H9 (cell line): ENCODE measurements at regions not wholly inside any gene's neighbourhood (a gene's known extent, or its start where the extent isn't known, plus 50 kb on each side); places are given as distances from the start of the nearest gene placed in this dataset.

Source experiments
- DNase-seq: peaks from one replicate; pipeline ENCODE4 v3.0.0-alpha.2; 2017
- H2AFZ ChIP-seq: one replicate; pipeline ENCODE4 v1.6.1; 2013; ENCODE audit warnings: mild to moderate bottlenecking, low read length, control low read depth, moderate library complexity
- H2AK5ac ChIP-seq: 2 replicates; pipeline ENCODE4 v1.6.1; 2013; ENCODE audit warnings: low read length, control low read depth, mixed read lengths; ENCODE audit not compliant: insufficient read length
- H2BK120ac ChIP-seq: one replicate; pipeline ENCODE4 v1.6.1; 2013; ENCODE audit warnings: low read depth, mild to moderate bottlenecking, low read length, control low read depth, inconsistent platforms; ENCODE audit not compliant: poor library complexity, severe bottlenecking
- H2BK12ac ChIP-seq: 2 replicates; pipeline ENCODE4 v1.6.1; 2013; ENCODE audit warnings: low read length, control low read depth, mixed read lengths, low read depth; ENCODE audit not compliant: insufficient read length
- H2BK15ac ChIP-seq: 2 replicates; pipeline ENCODE4 v1.6.1; 2013; ENCODE audit warnings: low read depth, low read length, control low read depth
- H2BK20ac ChIP-seq: one replicate; pipeline ENCODE4 v1.6.1; 2013; ENCODE audit warnings: low read depth, mild to moderate bottlenecking, low read length, control low read depth, inconsistent platforms; ENCODE audit not compliant: poor library complexity, severe bottlenecking
- H2BK5ac ChIP-seq: 2 replicates; pipeline ENCODE4 v1.6.1; 2013; ENCODE audit warnings: low read length, control low read depth, mixed read lengths; ENCODE audit not compliant: insufficient read length
- H3K14ac ChIP-seq: 2 replicates; pipeline ENCODE4 v1.6.1; 2013; ENCODE audit warnings: low read length, control low read depth; ENCODE audit not compliant: insufficient read depth
- H3K18ac ChIP-seq: 2 replicates; pipeline ENCODE4 v1.6.1; 2013; ENCODE audit warnings: low read depth, mild to moderate bottlenecking, mixed read lengths, low read length, control low read depth; ENCODE audit not compliant: insufficient read length
- H3K23ac ChIP-seq: 2 replicates; pipeline ENCODE4 v1.6.1; 2013; ENCODE audit warnings: low read length, control low read depth, mixed read lengths, low read depth; ENCODE audit not compliant: insufficient read length
- H3K23me2 ChIP-seq: 2 replicates; pipeline ENCODE4 v1.6.1; 2013; ENCODE audit warnings: low read depth, mild to moderate bottlenecking, mixed read lengths, low read length, control low read depth; ENCODE audit not compliant: insufficient read length, poor library complexity, severe bottlenecking
- H3K27ac ChIP-seq: 2 replicates; pipeline ENCODE4 v1.5.1; 2013; ENCODE audit warnings: low read length, control low read depth, mixed read lengths, low read depth; ENCODE audit not compliant: insufficient read length
- H3K27me3 ChIP-seq: 2 replicates; pipeline ENCODE4 v1.6.1; 2013; ENCODE audit warnings: low read length, control low read depth, inconsistent platforms; ENCODE audit not compliant: insufficient read depth
- H3K4ac ChIP-seq: 2 replicates; pipeline ENCODE4 v1.6.1; 2013; ENCODE audit warnings: low read depth, mild to moderate bottlenecking, control low read depth, inconsistent platforms, low read length, moderate library complexity
- H3K4me1 ChIP-seq: 2 replicates; pipeline ENCODE4 v1.6.1; 2013; ENCODE audit warnings: low read length, control low read depth, inconsistent platforms; ENCODE audit not compliant: insufficient read depth
- H3K4me2 ChIP-seq: 2 replicates; pipeline ENCODE4 v1.6.1; 2013; ENCODE audit warnings: low read length, control low read depth, mixed read lengths; ENCODE audit not compliant: insufficient read length, insufficient read depth
- H3K56ac ChIP-seq: 2 replicates; pipeline ENCODE4 v1.6.1; 2013; ENCODE audit warnings: low read depth, mild to moderate bottlenecking, mixed read lengths, low read length, control low read depth; ENCODE audit not compliant: insufficient read length
- H3K79me1 ChIP-seq: 2 replicates; pipeline ENCODE4 v1.6.1; 2013; ENCODE audit warnings: low read depth, mild to moderate bottlenecking, moderate library complexity, low read length, control low read depth, inconsistent platforms; ENCODE audit not compliant: insufficient read depth, poor library complexity, severe bottlenecking
- H3K79me2 ChIP-seq: 2 replicates; pipeline ENCODE4 v1.6.1; 2013; ENCODE audit warnings: low read length, control low read depth, inconsistent platforms; ENCODE audit not compliant: insufficient read depth
- H3K9ac ChIP-seq: 2 replicates; pipeline ENCODE4 v1.6.1; 2013; ENCODE audit warnings: low read length, control low read depth, mixed read lengths; ENCODE audit not compliant: insufficient read length; ENCODE audit errors: extremely low read depth
- H3K9me3 ChIP-seq: one replicate; pipeline ENCODE4 v1.6.1; 2013; ENCODE audit warnings: low read depth, low read length, inconsistent platforms; ENCODE audit not compliant: control insufficient read depth
- H3T11ph ChIP-seq: one replicate; pipeline ENCODE4 v1.6.1; 2013; ENCODE audit warnings: mild to moderate bottlenecking, low read length, control low read depth, inconsistent platforms
- H4K20me1 ChIP-seq: one replicate; pipeline ENCODE4 v1.6.1; 2013; ENCODE audit not compliant: control insufficient read depth, insufficient read length, insufficient read depth
- H4K5ac ChIP-seq: 2 replicates; pipeline ENCODE4 v1.6.1; 2013; ENCODE audit warnings: low read depth, mild to moderate bottlenecking, mixed read lengths, low read length, control low read depth; ENCODE audit not compliant: insufficient read length
- H4K8ac ChIP-seq: replicated peaks from 2 replicates; pipeline ENCODE4 v1.6.1; 2013; ENCODE audit warnings: low read length, control low read depth, mixed read lengths, low read depth; ENCODE audit not compliant: insufficient read length
- H4K91ac ChIP-seq: 2 replicates; pipeline ENCODE4 v1.6.1; 2013; ENCODE audit warnings: low read depth, mild to moderate bottlenecking, moderate library complexity, mixed read lengths, low read length, control low read depth; ENCODE audit not compliant: insufficient read length
- H3K27ac Mint-ChIP-seq, 3 experiments: 2 replicates in 2 of 3; 3 replicates in 1 of 3; pipeline ENCODE4 v1.8.0; 2020 to 2021; ENCODE audit warnings: mixed read lengths in 3 of 3, mild to moderate bottlenecking in 1 of 3, moderate library complexity in 1 of 3
- H3K27me3 Mint-ChIP-seq: 2 replicates; pipeline ENCODE4 v1.8.0; 2021; ENCODE audit warnings: low read depth, mild to moderate bottlenecking, moderate library complexity, mixed read lengths
- H3K36me3 Mint-ChIP-seq, 3 experiments: 2 replicates in 2 of 3; 3 replicates in 1 of 3; pipeline ENCODE4 v1.8.0; 2020 to 2021; ENCODE audit warnings: low read depth in 3 of 3, mixed read lengths in 3 of 3; ENCODE audit not compliant: insufficient read depth in 1 of 3
- H3K4me1 Mint-ChIP-seq, 2 experiments: 2 replicates each; pipeline ENCODE4 v1.8.0; 2020; ENCODE audit warnings: mixed read lengths in 2 of 2
- H3K4me3 Mint-ChIP-seq, 2 experiments: 2 replicates in 1 of 2; 3 replicates in 1 of 2; pipeline ENCODE4 v1.8.0; 2020 to 2021; ENCODE audit warnings: mild to moderate bottlenecking in 2 of 2, mixed read lengths in 2 of 2, moderate library complexity in 1 of 2
- H3K9me3 Mint-ChIP-seq, 2 experiments: 2 replicates in 1 of 2; 3 replicates in 1 of 2; pipeline ENCODE4 v1.8.0; 2020; ENCODE audit warnings: mild to moderate bottlenecking in 2 of 2, mixed read lengths in 2 of 2, moderate library complexity in 1 of 2
- CTCF ChIP-seq: fragments of 200-600 bp; sonication (generic); conservative IDR thresholded peaks from 3 replicates; pipeline ENCODE4 v1.8.0; 2021; ENCODE audit warnings: antibody characterized with exemption, mild to moderate bottlenecking
- WGBS: extraction: QIAGEN DNeasy Blood & Tissue Kit; methylation state at CpG from one replicate; pipeline ENCODE4 v1.1.7; 2013; ENCODE audit warnings: missing lambda C conversion rate, low lambda C conversion rate, mixed read lengths; ENCODE audit not compliant: insufficient read length; ENCODE audit errors: extremely low coverage; 5-methylcytosine and 5-hydroxymethylcytosine counted together

- H3K36me3 Mint-ChIP-seq, result peaks cover 35 to 49% (median 40%) of the 10 kb centered on the region in 3 experiments
- peaks cover 16 to 26% of the 10 kb centered on the region in 2 experiments for H3K4me1 Mint-ChIP-seq
- peaks cover 3% of the 10 kb centered on the region for H3K4me1 ChIP-seq
- peaks cover 11% of the 10 kb centered on the region for H3K9me3 ChIP-seq
- H2BK5ac ChIP-seq, result no peak overlapping the region
- H3K23ac ChIP-seq, result no peak overlapping the region
- no peaks in the 10 kb centered on the region for H4K20me1 ChIP-seq
- no peak overlapping the region for H3K14ac ChIP-seq
- H3K4ac ChIP-seq, result no peak overlapping the region
- WGBS, result no CpG with 5 or more reads among the region's 2 CpGs
- no peak overlapping the region for H2BK20ac ChIP-seq
- H3K79me2 ChIP-seq, result no peaks in the 10 kb centered on the region
- H2BK15ac ChIP-seq, result no peak overlapping the region
- H2AFZ ChIP-seq, result no peak overlapping the region
- no peak overlapping the region for H3K4me3 Mint-ChIP-seq
- no peaks in the 10 kb centered on the region for H3K23me2 ChIP-seq
- H4K91ac ChIP-seq, result no peak overlapping the region
- H4K8ac ChIP-seq, result no peak overlapping the region
- H3K27me3 ChIP-seq, result no peaks in the 10 kb centered on the region
- no peak overlapping the region for H3K4me2 ChIP-seq
- no peak for DNase-seq
- peaks cover 39 to 44% of the 10 kb centered on the region in 2 experiments for H3K9me3 Mint-ChIP-seq
- no peak overlapping the region for H3K27ac ChIP-seq
- no peak overlapping the region for H2BK12ac ChIP-seq
- H3K56ac ChIP-seq, result no peak overlapping the region
- no peaks in the 10 kb centered on the region; the same call in 1 of the 2 replicates for H3K27me3 Mint-ChIP-seq
- H3K9ac ChIP-seq, result no peak overlapping the region
- no peak overlapping the region for H3K18ac ChIP-seq
- no peak overlapping the region for H2AK5ac ChIP-seq
- H3K27ac Mint-ChIP-seq, result no peak overlapping the region
- TF ChIP-seq CTCF, result no peak
- no peaks in the 10 kb centered on the region for H3K79me1 ChIP-seq
- no peak overlapping the region for H3T11ph ChIP-seq
- no peak overlapping the region for H4K5ac ChIP-seq
- no peak overlapping the region for H2BK120ac ChIP-seq
Observed at GRCh38 chrX:16319929-16320328, 152.6 kb downstream of the MAGEB17 start.
